ENCODE measurements at regions not wholly inside any gene's neighbourhood (a gene's known extent, or its start where the extent isn't known, plus 50 kb on each side); places are given as distances from the start of the nearest gene placed in this dataset.
A peak's percentile ranks its signal among the peaks of the same experiment; 100 is the strongest.

DNA sequence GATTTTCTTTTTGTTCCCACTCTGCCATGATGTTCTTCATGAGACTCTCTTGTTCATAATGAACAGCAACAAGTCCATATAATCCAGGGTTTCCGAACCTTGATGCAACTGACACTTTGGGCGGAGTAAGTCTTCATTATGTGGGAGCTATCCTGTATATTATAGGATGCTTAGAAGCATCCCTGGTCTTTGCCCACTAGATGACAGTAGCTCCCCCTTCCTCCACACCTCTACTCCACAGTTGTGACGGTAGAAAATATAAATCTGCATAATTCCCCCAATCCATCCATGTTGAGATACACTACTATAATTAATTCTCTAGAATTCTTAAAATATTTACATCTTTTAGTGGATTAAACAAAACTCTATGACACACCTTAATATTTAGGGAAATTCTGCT is 482.2 kb upstream of the CELF4 start:
- DNase-seq: no peak

GRCh38 chr18:38046651-38047050 is 481.1 kb upstream of the CELF4 start:
- no peak for DNase-seq

GRCh38 chr18:38045845-38046244 is 480.2 kb upstream of the CELF4 start:
- DNase-seq: no peak

DNA sequence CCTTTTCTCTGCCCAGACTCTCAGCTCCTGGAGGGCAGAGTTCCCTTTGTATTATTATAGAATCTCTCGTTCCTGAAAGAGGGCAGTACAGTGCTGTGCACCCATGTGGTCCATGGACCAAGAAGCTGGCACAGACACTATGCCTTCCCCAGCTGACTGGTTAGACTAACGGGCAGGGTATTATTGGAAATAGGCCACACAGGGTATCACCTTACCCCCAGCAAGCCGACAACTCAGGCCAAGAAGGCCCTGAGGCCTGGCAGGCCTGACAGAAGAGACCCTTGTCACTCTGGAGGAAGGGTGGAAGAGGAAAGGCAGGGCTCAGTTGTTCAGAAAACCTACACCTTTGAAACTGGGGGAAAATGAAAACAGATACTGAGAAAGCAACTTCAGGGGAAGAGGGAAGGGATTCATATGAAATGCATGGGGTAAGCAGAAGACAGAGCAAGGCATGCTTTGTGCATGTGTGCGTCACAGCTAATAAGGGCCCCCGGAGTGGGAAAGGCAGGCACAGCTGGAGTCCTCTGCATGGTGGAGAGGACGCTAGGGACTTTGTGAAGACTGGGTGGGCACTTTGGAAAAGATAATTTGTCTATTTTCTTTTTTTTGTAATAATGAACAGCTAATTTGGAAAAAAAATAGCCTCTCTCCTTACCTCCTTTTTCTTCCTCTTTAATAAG is 476.8 kb upstream of the CELF4 start:
- DNase-seq: no peak

- DNase-seq: no peak
Measured at GRCh38 chr18:38038242-38038641, 472.6 kb upstream of the CELF4 start.

DNA sequence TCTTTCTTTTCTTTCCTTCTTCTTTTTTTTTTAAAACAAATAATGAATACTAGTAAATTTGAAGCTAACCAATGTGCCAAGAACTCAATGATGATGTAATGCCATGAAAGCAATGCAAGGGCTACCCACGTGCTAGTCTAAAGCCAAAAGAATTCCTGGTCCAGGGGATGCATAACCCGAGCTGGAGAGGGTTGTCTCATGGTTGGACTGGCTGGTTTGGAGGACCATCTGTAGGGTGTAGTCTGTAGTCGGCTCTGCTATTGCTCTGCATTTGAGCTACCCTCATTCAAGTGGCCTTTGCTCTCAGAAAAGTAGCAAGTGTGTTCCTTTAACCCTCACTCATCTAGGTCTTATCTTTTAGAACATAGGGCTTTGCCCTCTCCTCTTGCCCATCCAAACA is 469.6 kb upstream of the CELF4 start:
- DNase-seq: no peak

- DNase-seq: peak; percentile 6
Measured at GRCh38 chr18:38033282-38033681, 467.7 kb upstream of the CELF4 start.

GRCh38 chr18:38032516-38032915 is 466.9 kb upstream of the CELF4 start:
- DNase-seq: no peak

GRCh38 chr18:38028946-38029345 is 463.3 kb upstream of the CELF4 start:
- no peak for DNase-seq

- DNase-seq: peak; percentile 2
Measured at GRCh38 chr18:38025433-38026038, 459.9 kb upstream of the CELF4 start.

DNA sequence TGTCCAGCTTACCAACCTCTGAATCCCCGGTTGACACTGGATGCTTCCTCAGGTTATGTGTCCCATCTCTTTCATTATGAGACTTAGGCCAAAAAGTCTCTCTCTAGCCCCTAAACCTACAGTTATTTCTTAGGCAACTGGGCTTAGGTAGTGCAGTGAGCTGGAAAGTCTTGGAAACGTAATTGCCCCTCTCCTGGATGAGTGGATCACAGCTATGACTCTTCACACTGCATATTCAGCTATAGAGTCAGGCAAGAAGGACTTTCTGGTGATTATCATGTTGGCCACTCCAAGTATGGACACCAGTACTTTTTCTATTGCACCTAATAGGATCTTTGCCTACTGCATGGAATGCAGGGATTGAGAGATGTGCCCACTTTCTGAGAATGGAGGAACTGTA is 458.3 kb upstream of the CELF4 start:
- no peak for DNase-seq

GRCh38 chr18:38022234-38022633 is 456.6 kb upstream of the CELF4 start:
- DNase-seq: no peak

- no peak for DNase-seq
Measured at GRCh38 chr18:38019292-38019691, 453.7 kb upstream of the CELF4 start.

DNA sequence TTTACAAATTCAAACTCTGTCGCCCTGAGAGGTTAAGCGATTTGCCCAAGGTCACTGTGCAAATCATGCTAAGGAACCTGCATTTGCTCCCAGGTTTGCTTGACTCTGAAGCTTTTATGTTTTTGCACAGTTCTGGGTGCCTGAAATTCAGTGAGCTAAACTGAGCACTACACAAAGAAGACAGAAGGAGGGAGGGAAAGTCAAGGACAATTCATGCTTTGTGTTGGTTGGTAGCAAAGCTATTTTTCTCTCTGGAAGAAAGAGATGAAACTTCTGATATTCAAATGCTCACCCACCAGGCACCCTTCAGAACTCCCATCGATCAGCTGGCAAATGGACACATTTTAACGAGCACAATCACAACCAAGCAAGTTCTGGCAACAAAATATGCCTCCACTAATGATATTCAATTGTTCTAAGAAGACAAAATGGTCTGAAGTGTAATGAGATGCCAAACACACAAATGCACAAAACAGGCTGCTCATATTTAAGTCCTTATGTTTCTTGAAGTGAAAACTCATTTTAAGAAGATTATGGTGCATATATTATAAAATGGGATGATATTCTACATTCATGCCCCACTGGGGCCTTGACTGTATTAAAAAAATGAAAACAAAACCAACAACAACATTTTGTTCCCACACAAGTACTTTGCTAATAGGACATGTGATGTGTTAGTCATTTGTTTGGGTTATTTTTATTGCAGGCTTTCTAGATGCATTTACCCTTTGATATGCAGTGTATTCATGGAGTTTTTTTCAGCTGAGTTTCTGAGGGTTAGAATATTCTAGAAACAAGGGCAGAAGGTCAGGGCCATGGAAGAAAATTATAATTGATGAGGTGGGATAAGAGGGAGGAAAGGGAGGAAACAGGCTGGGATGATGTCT is 445.6 kb upstream of the CELF4 start:
- no peak for DNase-seq

DNA sequence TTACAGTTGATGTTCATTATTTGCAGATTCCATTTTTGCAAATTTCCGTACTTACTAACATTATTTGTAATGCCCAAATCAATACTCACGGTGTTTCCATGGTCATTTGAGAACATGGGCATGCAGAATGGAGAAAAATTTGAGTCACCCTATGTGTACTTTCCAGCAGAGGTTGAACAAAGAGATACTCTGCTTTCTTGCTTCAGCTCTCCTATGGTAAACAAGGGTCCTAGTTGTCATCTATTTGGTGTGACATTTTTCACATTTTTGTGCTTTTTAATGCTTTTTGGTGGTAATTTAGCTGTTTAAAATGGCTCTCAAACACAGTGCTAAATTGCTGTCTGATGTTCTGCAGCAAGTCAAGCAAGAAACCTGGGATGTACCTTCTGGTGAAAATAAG is 444.4 kb upstream of the CELF4 start:
- DNase-seq: no peak

DNA sequence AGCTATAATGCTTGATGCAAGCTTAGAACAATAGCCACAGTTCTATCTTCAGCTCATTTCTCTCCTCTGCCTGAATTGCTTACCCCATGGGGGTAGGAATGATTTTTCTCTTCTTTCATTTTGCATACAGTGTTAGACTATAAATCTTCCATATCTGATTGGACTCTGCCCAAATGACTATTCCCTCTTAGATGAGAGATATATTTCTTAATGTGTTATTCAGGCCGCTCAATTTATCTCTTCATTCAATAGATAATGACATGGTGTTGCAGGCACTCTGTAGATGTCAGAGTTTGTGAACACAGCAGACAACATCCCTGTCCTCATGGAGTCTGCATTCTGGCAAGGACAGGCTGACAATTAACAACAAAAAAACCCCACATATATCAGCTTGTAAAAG is 443.7 kb upstream of the CELF4 start:
- no peak for DNase-seq

- DNase-seq: no peak
Measured at GRCh38 chr18:38007676-38008330, 442.2 kb upstream of the CELF4 start.

GRCh38 chr18:38007026-38007425 is 441.4 kb upstream of the CELF4 start:
- DNase-seq: no peak

DNA sequence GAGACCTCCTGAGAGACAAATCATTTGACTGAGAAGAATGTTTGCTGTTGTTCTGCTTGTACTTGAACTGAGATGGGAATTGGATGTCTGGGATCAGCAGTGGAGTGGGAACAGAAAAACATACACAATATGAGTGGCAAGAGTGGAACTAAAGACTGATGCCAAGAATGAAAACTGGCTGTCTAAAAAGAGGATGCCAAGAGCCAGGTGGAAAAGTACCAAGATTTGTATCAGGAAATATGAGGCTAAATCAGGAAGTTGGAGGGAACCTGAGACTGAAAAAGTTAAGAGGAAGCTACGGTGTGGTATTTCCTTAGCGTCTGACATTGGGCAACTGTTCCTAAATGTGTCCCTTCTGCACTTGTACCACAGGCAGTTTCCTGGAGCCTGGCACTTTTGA is 440.9 kb upstream of the CELF4 start:
- DNase-seq: no peak

GRCh38 chr18:37997695-37998094 is 432.1 kb upstream of the CELF4 start:
- DNase-seq: no peak

GRCh38 chr18:37987901-37988300 is 422.3 kb upstream of the CELF4 start:
- DNase-seq: no peak

DNA sequence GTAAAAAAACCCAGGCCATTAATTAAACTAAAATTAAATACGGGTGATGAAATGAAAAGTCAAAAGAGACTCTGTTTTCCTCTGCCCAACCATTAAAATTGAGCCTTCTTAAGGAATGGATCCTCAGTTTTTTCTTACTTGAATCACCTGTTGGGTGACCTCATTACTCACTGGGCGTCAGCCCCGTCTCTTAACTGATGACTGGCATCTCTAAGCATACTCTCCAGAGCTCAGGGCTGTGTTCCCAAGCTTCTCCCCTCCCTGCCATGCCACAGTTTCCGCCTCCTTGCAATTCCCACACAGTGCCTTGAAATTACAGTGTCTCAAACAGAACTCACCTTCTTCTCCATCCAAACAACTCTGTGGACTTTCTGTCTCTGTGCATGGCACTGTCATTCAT is 421.1 kb upstream of the CELF4 start:
- no peak for DNase-seq

DNA sequence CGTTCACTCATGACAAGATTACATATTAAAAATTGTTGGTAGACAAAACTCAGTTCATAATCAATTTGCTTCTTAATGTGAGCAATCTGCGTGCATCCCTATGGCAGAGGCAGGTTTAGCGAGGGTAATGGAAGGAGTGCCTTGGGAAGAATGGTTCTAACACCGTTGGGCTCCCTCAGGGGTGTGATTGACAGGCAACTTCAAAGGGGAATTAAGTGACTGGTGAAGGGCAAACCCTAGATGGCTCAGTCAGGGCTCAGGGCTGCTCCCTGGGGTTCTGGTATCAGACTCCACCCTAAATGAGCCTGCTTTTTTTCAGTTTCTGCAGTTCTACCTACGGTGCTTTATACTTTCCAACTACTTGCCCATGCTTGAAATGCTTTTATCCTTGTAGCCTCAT is 419.5 kb upstream of the CELF4 start:
- DNase-seq: no peak

GRCh38 chr18:37980556-37980955 is 415.0 kb upstream of the CELF4 start:
- no peak for DNase-seq
